Thoracic aorta (tissue), 2 donors: ENCODE measurements at regions not wholly inside any gene's neighbourhood (a gene's known extent, or its start where the extent isn't known, plus 50 kb on each side); places are given as distances from the start of the nearest gene placed in this dataset.

Experiments
- ATAC-seq: fragments of 150-250 bp; one replicate; pipeline ENCODE4 v1.8.0; 2017; ENCODE audit warnings: low read depth; ENCODE audit not compliant: insufficient number of reproducible peaks, low FRiP score
- DNase-seq: peaks from one replicate; pipeline ENCODE4 v3.0.0-alpha.2; 2020; ENCODE audit warnings: low spot score
- H3K27ac ChIP-seq, 2 donors: fragments of 200-600 bp; sonication (generic); 1 replicate in 1 of 2; 2 replicates in 1 of 2; pipeline ENCODE4 v1.5.1; 2016; ENCODE audit warnings: mild to moderate bottlenecking in 2 of 2, moderate library complexity in 2 of 2
- H3K27me3 ChIP-seq: fragments of 200-600 bp; sonication (generic); replicated peaks from 2 replicates; pipeline ENCODE4 v1.6.0; 2016; ENCODE audit warnings: mild to moderate bottlenecking; ENCODE audit not compliant: insufficient read depth
- H3K36me3 ChIP-seq: fragments of 200-600 bp; sonication (generic); one replicate; pipeline ENCODE4 v1.5.1; 2016
- H3K4me1 ChIP-seq, 2 donors: fragments of 200-600 bp; sonication (generic); 1 replicate in 1 of 2; 2 replicates in 1 of 2; pipeline versions ENCODE4 v1.5.1 to v1.6.0; 2016; ENCODE audit warnings: low read depth in 2 of 2, mild to moderate bottlenecking in 1 of 2; ENCODE audit not compliant: control insufficient read depth in 1 of 2
- H3K4me3 ChIP-seq: fragments of 200-600 bp; sonication (generic); 2 replicates; pipeline ENCODE4 v1.5.1; 2016; ENCODE audit warnings: mild to moderate bottlenecking
- H3K9me3 ChIP-seq: fragments of 200-600 bp; sonication (generic); 2 replicates; pipeline ENCODE4 v1.5.1; 2016
- CTCF ChIP-seq: fragments of 200-600 bp; sonication (generic); IDR thresholded peaks from one replicate; pipeline ENCODE4 v1.5.1; 2019; ENCODE audit warnings: antibody characterized with exemption

DNA sequence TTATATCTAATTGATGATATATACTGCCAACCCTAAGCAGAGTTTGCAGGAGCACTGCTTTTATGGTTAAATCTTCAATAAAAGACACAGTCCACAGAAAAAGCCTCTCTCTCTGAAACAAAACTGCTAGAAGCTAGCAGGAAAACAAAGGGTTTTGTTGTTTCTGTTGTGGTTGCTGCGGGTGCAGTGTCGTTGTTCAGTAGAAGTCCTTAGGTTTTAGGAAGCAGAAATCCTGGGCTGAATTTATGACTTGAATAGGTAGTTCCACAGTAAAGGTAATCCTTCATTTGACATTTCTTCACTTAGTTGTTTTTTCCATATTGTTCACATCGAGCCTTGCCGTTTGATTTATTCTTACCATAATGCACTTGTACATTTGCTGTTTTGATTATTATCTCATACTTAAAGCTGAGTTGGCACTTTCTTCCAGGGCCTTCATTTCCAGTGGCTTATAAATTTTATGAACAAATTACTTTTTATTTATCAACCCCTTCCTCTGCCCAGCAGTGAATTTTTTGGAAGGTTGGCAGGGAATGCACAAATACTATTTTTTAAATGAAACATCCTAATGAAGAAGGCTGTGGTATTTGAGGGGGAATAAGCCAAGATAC lies 209.6 kb upstream of the SLC30A5 start:
- ATAC-seq (no peak), DNase-seq (no peak)
- Histone ChIP-seq H3K4me3 (no peak overlapping the region), H3K27ac (no peak overlapping the region), H3K27me3 (no peaks in the 10 kb centered on the region), H3K4me1 (no peaks in the 10 kb centered on the region), H3K36me3 (no peaks in the 10 kb centered on the region), H3K9me3 (no peaks in the 10 kb centered on the region)
- no peak for TF ChIP-seq CTCF

DNA sequence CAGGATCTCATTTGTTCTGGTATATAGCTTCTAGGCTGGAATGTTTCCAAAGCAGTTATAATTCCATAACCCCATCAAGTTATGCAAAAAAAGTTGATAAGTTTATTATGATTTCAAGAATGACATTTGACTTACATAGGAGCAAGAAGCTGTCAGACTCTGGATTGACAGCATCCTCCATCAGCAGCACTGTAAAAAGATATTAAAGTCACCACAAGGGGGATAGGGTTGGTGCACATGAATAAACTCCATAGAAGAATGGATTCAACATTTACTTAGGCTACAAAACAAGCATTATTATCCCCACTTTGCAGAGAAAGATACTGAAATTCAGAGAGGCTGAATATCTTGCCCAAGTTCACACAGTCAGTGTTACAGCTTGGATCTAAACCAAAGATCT lies 208.9 kb upstream of the SLC30A5 start:
- no peaks in the 10 kb centered on the region for H3K27me3 ChIP-seq
- H3K27ac ChIP-seq = no peak overlapping the region
- no peak overlapping the region for H3K4me3 ChIP-seq
- no peaks in the 10 kb centered on the region for H3K36me3 ChIP-seq
- no peak for ATAC-seq
- DNase-seq = no peak
- no peaks in the 10 kb centered on the region for H3K4me1 ChIP-seq
- TF ChIP-seq CTCF = no peak
- H3K9me3 ChIP-seq = no peaks in the 10 kb centered on the region

GRCh38 chr5:68886814-68887213 lies 207.0 kb upstream of the SLC30A5 start:
- Histone ChIP-seq H3K4me1 (no peaks in the 10 kb centered on the region), H3K27me3 (no peaks in the 10 kb centered on the region), H3K4me3 (no peak overlapping the region), H3K36me3 (no peaks in the 10 kb centered on the region), H3K9me3 (no peaks in the 10 kb centered on the region), H3K27ac (no peak overlapping the region)
- ATAC-seq (no peak), DNase-seq (no peak)
- TF ChIP-seq CTCF = no peak

- Histone ChIP-seq H3K4me1 (no peaks in the 10 kb centered on the region), H3K27ac (no peak overlapping the region), H3K4me3 (no peak overlapping the region), H3K9me3 (no peaks in the 10 kb centered on the region), H3K36me3 (no peaks in the 10 kb centered on the region), H3K27me3 (no peaks in the 10 kb centered on the region)
- ATAC-seq (no peak), DNase-seq (no peak)
- no peak for TF ChIP-seq CTCF
Observed at GRCh38 chr5:68891718-68892117, 202.1 kb upstream of the SLC30A5 start.

GRCh38 chr5:68894673-68895072 lies 199.1 kb upstream of the SLC30A5 start:
- ATAC-seq = no peak
- TF ChIP-seq CTCF = no peak
- Histone ChIP-seq H3K27me3 (no peaks in the 10 kb centered on the region), H3K9me3 (no peaks in the 10 kb centered on the region), H3K4me3 (no peak overlapping the region), H3K4me1 (no peaks in the 10 kb centered on the region), H3K36me3 (no peaks in the 10 kb centered on the region), H3K27ac (no peak overlapping the region)
- no peak for DNase-seq
